GM10266 (cell line): ENCODE measurements at regions not wholly inside any gene's neighbourhood (a gene's known extent, or its start where the extent isn't known, plus 50 kb on each side); places are given as distances from the start of the nearest gene placed in this dataset.

Source experiments
- DNase-seq: peaks from one replicate; pipeline ENCODE4 v3.0.0; 2012; ENCODE audit errors: extremely low spot score
- CTCF ChIP-seq: IDR thresholded peaks from 2 replicates; pipeline ENCODE4 v1.5.1; 2012; ENCODE audit warnings: mild to moderate bottlenecking, low read depth; ENCODE audit not compliant: control insufficient read depth, insufficient read depth; ENCODE audit errors: missing control alignments

DNA sequence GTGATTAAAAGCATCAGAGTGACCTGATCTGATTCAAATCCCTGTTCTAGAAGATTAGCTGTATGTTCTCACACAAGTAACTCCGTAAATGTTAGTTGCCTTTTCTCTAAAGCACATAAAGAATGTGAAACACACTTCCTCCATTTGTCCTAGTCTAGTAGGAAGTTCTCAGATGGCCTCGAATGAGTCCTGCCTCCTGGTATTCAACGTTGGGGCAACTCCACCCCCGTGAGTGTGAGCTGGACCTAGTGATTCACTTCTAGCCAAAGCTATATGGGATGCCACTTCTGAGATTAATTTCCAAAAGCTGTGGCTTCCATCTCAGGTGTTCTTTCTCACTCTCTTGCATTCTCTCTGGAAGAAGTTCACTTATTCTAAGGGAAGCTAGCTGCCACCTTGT, 267.6 kb downstream of the GPATCH2 start:
- no peak for DNase-seq
- TF ChIP-seq CTCF = no peak

- no peak for TF ChIP-seq CTCF
- no peak for DNase-seq
These were observed 270.4 kb downstream of the GPATCH2 start for GRCh38 chr1:217360510-217360909.

DNA sequence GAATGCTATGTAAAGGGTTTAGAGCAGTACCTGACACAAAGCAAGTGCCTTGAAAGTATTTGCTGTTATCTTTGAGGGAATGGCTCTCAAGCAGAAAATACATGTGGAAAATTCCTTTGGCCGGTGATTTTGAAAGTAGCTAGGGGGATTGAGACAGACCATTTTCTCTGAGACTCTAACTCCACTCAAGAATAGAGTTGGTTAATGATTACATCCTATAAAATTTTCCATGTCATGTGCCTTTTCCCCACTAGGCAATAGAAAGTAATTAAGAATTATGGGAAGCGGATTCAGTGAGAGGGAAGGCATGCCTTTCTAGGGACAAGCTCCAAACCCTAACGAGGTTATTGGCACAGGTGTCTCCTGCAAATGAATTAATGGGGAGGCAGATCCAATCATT, 276.0 kb downstream of the GPATCH2 start:
- DNase-seq = no peak
- no peak for TF ChIP-seq CTCF

GRCh38 chr1:217348960-217349664, 281.8 kb downstream of the GPATCH2 start:
- no peak for TF ChIP-seq CTCF
- no peak for DNase-seq

GRCh38 chr1:217344712-217345111, 286.2 kb downstream of the GPATCH2 start:
- DNase-seq = no peak
- no peak for TF ChIP-seq CTCF

- no peak for DNase-seq
These were observed 287.0 kb downstream of the GPATCH2 start for GRCh38 chr1:217343907-217344306.

DNA sequence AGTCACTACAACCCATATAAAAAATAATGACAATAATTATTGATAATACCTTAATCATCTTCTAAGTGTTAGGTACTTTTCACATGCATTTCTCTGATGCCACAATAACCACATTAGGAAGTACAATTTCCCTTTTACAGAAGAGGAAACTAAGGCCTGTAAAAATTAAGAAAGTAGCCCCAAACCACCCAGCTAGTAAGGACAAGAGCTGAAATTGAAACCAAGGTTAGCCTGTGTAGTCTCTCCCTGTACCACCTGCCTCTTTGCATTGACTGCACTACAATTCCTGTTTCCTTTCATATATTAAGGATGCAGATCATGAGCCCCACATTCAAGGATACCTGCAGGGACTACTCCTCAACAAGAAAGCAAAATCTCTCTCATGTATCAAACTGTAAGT, 288.8 kb downstream of the GPATCH2 start:
- no peak for TF ChIP-seq CTCF

More at GRCh38 chr1:217343907-217344306, 287.0 kb downstream of the GPATCH2 start:
- TF ChIP-seq CTCF = no peak

More for the DNA sequence above, 288.8 kb downstream of the GPATCH2 start:
- DNase-seq = no peak
